RWPE2 (cell line): ENCODE measurements at regions not wholly inside any gene's neighbourhood (a gene's known extent, or its start where the extent isn't known, plus 50 kb on each side); places are given as distances from the start of the nearest gene placed in this dataset.

Source experiments
- ATAC-seq: fragments of 200-7000 bp; cut with Tn5 transposase; 3 replicates; pipeline ENCODE4 v1.9.1; 2021; ENCODE audit warnings: low read depth
- DNase-seq: peaks from one replicate; pipeline ENCODE4 v3.0.0-alpha.2; 2020; ENCODE audit warnings: low spot score
- H3K27ac ChIP-seq: fragments of 450-650 bp; 2 replicates; pipeline ENCODE4 v1.5.1; 2017; ENCODE audit warnings: mild to moderate bottlenecking; ENCODE audit not compliant: poor library complexity, severe bottlenecking
- H3K27me3 ChIP-seq: fragments of 250-450 bp; sonication (Bioruptor Pico); 2 replicates; pipeline ENCODE4 v1.5.1; 2021; ENCODE audit warnings: mild to moderate bottlenecking, moderate library complexity; ENCODE audit not compliant: insufficient read depth, poor library complexity, severe bottlenecking
- H3K36me3 ChIP-seq: fragments of 250-450 bp; sonication (Bioruptor Pico); 2 replicates; pipeline ENCODE4 v1.5.1; 2020; ENCODE audit warnings: low read depth, mild to moderate bottlenecking, moderate library complexity
- H3K4me1 ChIP-seq: fragments of 250-450 bp; sonication (Bioruptor Pico); 2 replicates; pipeline ENCODE4 v1.5.1; 2021; ENCODE audit warnings: mild to moderate bottlenecking, moderate library complexity; ENCODE audit not compliant: insufficient read depth, poor library complexity, severe bottlenecking
- H3K4me3 ChIP-seq: fragments of 250-450 bp; sonication (Bioruptor Pico); 2 replicates; pipeline ENCODE4 v1.5.1; 2021; ENCODE audit warnings: mild to moderate bottlenecking, moderate library complexity; ENCODE audit not compliant: severe bottlenecking
- H3K9me3 ChIP-seq: fragments of 250-450 bp; sonication (Bioruptor Pico); 2 replicates; pipeline ENCODE4 v1.5.1; 2021; ENCODE audit warnings: mild to moderate bottlenecking, moderate library complexity; ENCODE audit not compliant: severe bottlenecking
- TF ChIP-seq, protein P1 (sequence below): fragments of 450-650 bp; IDR thresholded peaks from one replicate; pipeline ENCODE4 v1.5.1; 2017; ENCODE audit warnings: mild to moderate bottlenecking, moderate library complexity; ENCODE audit not compliant: poor library complexity, severe bottlenecking

GRCh38 chr17:13750816-13751793 lies 149.4 kb upstream of the HS3ST3A1 start:
- Histone ChIP-seq H3K9me3 (no peaks in the 10 kb centered on the region), H3K4me3 (no peak overlapping the region), H3K4me1 (no peaks in the 10 kb centered on the region), H3K36me3 (no peaks in the 10 kb centered on the region), H3K27me3 (no peaks in the 10 kb centered on the region), H3K27ac (no peak overlapping the region)
- DNase-seq = no peak
- TF ChIP-seq, protein P1, sequence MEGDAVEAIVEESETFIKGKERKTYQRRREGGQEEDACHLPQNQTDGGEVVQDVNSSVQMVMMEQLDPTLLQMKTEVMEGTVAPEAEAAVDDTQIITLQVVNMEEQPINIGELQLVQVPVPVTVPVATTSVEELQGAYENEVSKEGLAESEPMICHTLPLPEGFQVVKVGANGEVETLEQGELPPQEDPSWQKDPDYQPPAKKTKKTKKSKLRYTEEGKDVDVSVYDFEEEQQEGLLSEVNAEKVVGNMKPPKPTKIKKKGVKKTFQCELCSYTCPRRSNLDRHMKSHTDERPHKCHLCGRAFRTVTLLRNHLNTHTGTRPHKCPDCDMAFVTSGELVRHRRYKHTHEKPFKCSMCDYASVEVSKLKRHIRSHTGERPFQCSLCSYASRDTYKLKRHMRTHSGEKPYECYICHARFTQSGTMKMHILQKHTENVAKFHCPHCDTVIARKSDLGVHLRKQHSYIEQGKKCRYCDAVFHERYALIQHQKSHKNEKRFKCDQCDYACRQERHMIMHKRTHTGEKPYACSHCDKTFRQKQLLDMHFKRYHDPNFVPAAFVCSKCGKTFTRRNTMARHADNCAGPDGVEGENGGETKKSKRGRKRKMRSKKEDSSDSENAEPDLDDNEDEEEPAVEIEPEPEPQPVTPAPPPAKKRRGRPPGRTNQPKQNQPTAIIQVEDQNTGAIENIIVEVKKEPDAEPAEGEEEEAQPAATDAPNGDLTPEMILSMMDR = no peak
- ATAC-seq = no peak

GRCh38 chr17:13753154-13753553 lies 151.4 kb upstream of the HS3ST3A1 start:
- TF ChIP-seq, protein P1 = no peak
- no peak overlapping the region for H3K4me3 ChIP-seq
- H3K9me3 ChIP-seq = no peaks in the 10 kb centered on the region
- ATAC-seq (no peak), DNase-seq (no peak)
- no peaks in the 10 kb centered on the region for H3K4me1 ChIP-seq
- H3K36me3 ChIP-seq = no peaks in the 10 kb centered on the region
- H3K27ac ChIP-seq = no peak overlapping the region
- no peaks in the 10 kb centered on the region for H3K27me3 ChIP-seq

DNA sequence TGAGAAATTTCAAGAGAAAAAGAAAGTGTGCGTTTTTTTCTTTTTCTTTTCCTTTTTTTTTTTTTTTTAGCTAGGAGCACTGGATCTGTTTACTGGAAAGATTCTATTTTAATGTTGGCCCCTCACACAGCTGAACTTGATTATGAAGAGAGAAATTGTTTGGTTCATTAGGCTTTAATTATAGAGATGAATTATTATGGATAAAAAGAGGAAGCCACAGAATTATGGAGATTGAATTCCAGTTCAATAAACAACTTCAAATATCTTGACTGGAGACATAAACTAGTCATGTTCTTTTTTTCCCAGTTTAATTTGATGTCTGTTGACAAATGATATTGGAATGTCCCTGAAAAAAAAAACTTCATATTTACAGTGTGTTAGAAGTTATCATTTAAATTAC lies 152.0 kb upstream of the HS3ST3A1 start:
- ATAC-seq = no peak
- H3K4me1 ChIP-seq = no peaks in the 10 kb centered on the region
- no peak overlapping the region for H3K27ac ChIP-seq
- DNase-seq = no peak
- H3K36me3 ChIP-seq = no peaks in the 10 kb centered on the region
- H3K9me3 ChIP-seq = no peaks in the 10 kb centered on the region
- TF ChIP-seq, protein P1 = no peak
- no peak overlapping the region for H3K4me3 ChIP-seq
- H3K27me3 ChIP-seq = no peaks in the 10 kb centered on the region

GRCh38 chr17:13755851-13756250 lies 154.1 kb upstream of the HS3ST3A1 start:
- DNase-seq (no peak), ATAC-seq (no peak)
- Histone ChIP-seq H3K9me3 (no peaks in the 10 kb centered on the region), H3K27ac (no peak overlapping the region), H3K4me3 (no peak overlapping the region), H3K27me3 (no peaks in the 10 kb centered on the region), H3K4me1 (no peaks in the 10 kb centered on the region), H3K36me3 (no peaks in the 10 kb centered on the region)
- TF ChIP-seq, protein P1 = no peak

- no peak overlapping the region for H3K4me3 ChIP-seq
- H3K4me1 ChIP-seq = no peaks in the 10 kb centered on the region
- DNase-seq = no peak
- no peak overlapping the region for H3K27ac ChIP-seq
- no peak for ATAC-seq
- H3K9me3 ChIP-seq = no peaks in the 10 kb centered on the region
- no peaks in the 10 kb centered on the region for H3K36me3 ChIP-seq
- no peaks in the 10 kb centered on the region for H3K27me3 ChIP-seq
- TF ChIP-seq, protein P1 = no peak
These were observed 155.0 kb upstream of the HS3ST3A1 start for GRCh38 chr17:13756763-13757162.
